GM23338 (cell line): ENCODE measurements at regions not wholly inside any gene's neighbourhood (a gene's known extent, or its start where the extent isn't known, plus 50 kb on each side); places are given as distances from the start of the nearest gene placed in this dataset.

Experiments used
- ATAC-seq: fragments of 200-7000 bp; cut with Tn5 transposase; 3 replicates; pipeline ENCODE4 v1.9.1; 2020
- DNase-seq: peaks from one replicate; pipeline ENCODE4 v3.0.0-alpha.2; 2015; ENCODE audit warnings: low spot score
- H2AFZ ChIP-seq: fragments of 200-600 bp; sonication (generic); 2 replicates; pipeline ENCODE4 v1.8.0; 2016; ENCODE audit warnings: antibody characterized with exemption, mild to moderate bottlenecking, moderate library complexity
- H3F3A ChIP-seq: fragments of 200-600 bp; sonication (generic); replicated peaks from 2 replicates; pipeline ENCODE4 v1.8.0; 2017; ENCODE audit warnings: antibody characterized with exemption, mixed run types, low read depth
- H3K27ac ChIP-seq: fragments of 200-600 bp; sonication (generic); 2 replicates; pipeline ENCODE4 v1.6.1; 2016; ENCODE audit warnings: low read depth
- H3K27me3 ChIP-seq: fragments of 200-600 bp; sonication (generic); 2 replicates; pipeline ENCODE4 v1.8.0; 2016; ENCODE audit warnings: mild to moderate bottlenecking, mixed run types, moderate library complexity; ENCODE audit not compliant: insufficient read depth
- H3K36me3 ChIP-seq: fragments of 200-600 bp; sonication (generic); 2 replicates; pipeline ENCODE4 v1.8.0; 2016; ENCODE audit warnings: mild to moderate bottlenecking; ENCODE audit not compliant: insufficient read depth
- H3K4me1 ChIP-seq: fragments of 200-600 bp; sonication (generic); 2 replicates; pipeline ENCODE4 v1.8.0; 2016; ENCODE audit warnings: mild to moderate bottlenecking, moderate library complexity; ENCODE audit not compliant: insufficient read depth
- H3K4me2 ChIP-seq: fragments of 200-600 bp; sonication (generic); 2 replicates; pipeline ENCODE4 v1.7.1; 2017; ENCODE audit warnings: mixed run types
- H3K4me3 ChIP-seq: fragments of 200-600 bp; sonication (generic); 2 replicates; pipeline ENCODE4 v1.6.1; 2016; ENCODE audit warnings: mixed run types
- H3K79me2 ChIP-seq: fragments of 200-600 bp; sonication (generic); replicated peaks from 2 replicates; pipeline ENCODE4 v1.8.0; 2017; ENCODE audit warnings: mild to moderate bottlenecking; ENCODE audit not compliant: insufficient read depth
- H3K9me2 ChIP-seq: fragments of 200-600 bp; sonication (generic); 2 replicates; pipeline ENCODE4 v1.8.0; 2017; ENCODE audit not compliant: insufficient read depth
- H4K20me1 ChIP-seq: fragments of 200-600 bp; sonication (generic); replicated peaks from 2 replicates; pipeline ENCODE4 v1.8.0; 2017; ENCODE audit warnings: mild to moderate bottlenecking; ENCODE audit not compliant: insufficient read depth
- H3K27ac Mint-ChIP-seq: 2 replicates; pipeline ENCODE4 v1.8.0; 2020; ENCODE audit warnings: inconsistent platforms, mild to moderate bottlenecking, moderate library complexity, mixed read lengths
- H3K27me3 Mint-ChIP-seq: 3 replicates; pipeline ENCODE4 v1.8.0; 2022; ENCODE audit warnings: low read depth, mild to moderate bottlenecking, moderate library complexity, mixed read lengths, inconsistent platforms; ENCODE audit not compliant: insufficient read depth, poor library complexity
- H3K36me3 Mint-ChIP-seq: 3 replicates; pipeline ENCODE4 v1.8.0; 2021; ENCODE audit warnings: low read depth, mild to moderate bottlenecking, inconsistent platforms, moderate library complexity, mixed read lengths
- H3K4me1 Mint-ChIP-seq: 3 replicates; pipeline ENCODE4 v1.8.0; 2020; ENCODE audit warnings: mild to moderate bottlenecking, inconsistent platforms, mixed read lengths
- H3K4me3 Mint-ChIP-seq: 3 replicates; pipeline ENCODE4 v1.8.0; 2021; ENCODE audit warnings: moderate library complexity, mild to moderate bottlenecking, inconsistent platforms, mixed read lengths
- H3K9me3 Mint-ChIP-seq: 3 replicates; pipeline ENCODE4 v1.8.0; 2020; ENCODE audit warnings: moderate library complexity, mild to moderate bottlenecking, inconsistent platforms, mixed read lengths
- CTCF ChIP-seq, 2 experiments: fragments of 200-600 bp in 1 of 2; sonication (generic) in 1 of 2; conservative IDR thresholded peaks; 2 replicates each; pipeline versions ENCODE4 v1.5.1 to v1.6.1; 2016 to 2017; ENCODE audit warnings: antibody characterized with exemption in 2 of 2, low read depth in 2 of 2, mild to moderate bottlenecking in 2 of 2, moderate library complexity in 1 of 2
- EZH2 ChIP-seq: fragments of 200-600 bp; sonication (generic); IDR thresholded peaks from one replicate; pipeline ENCODE4 v1.8.0; 2017; ENCODE audit warnings: antibody characterized with exemption, mild to moderate bottlenecking, low read depth; ENCODE audit not compliant: unreplicated experiment
- EZH2phosphoT487 ChIP-seq: fragments of 200-600 bp; sonication (generic); IDR thresholded peaks from one replicate; pipeline ENCODE4 v1.8.1; 2018; ENCODE audit warnings: antibody characterized with exemption; ENCODE audit not compliant: unreplicated experiment
- JUNB ChIP-seq: IDR thresholded peaks from one replicate; pipeline ENCODE4 v1.6.1; 2016; ENCODE audit warnings: antibody characterized with exemption; ENCODE audit not compliant: unreplicated experiment
- NANOG ChIP-seq: IDR thresholded peaks from 2 replicates; pipeline ENCODE4 v1.6.1; 2016; ENCODE audit warnings: antibody characterized with exemption, borderline replicate concordance
- POLR2AphosphoS5 ChIP-seq: IDR thresholded peaks from 2 replicates; pipeline ENCODE4 v1.6.1; 2016; ENCODE audit warnings: antibody characterized with exemption, low read depth
- STAT1 ChIP-seq: IDR thresholded peaks from one replicate; pipeline ENCODE4 v1.6.1; 2016; ENCODE audit warnings: antibody characterized with exemption; ENCODE audit not compliant: unreplicated experiment
- ZNF114 ChIP-seq: fragments of 250-450 bp; sonication (Bioruptor Pico); IDR thresholded peaks from 2 replicates; pipeline ENCODE4 v1.5.0; 2020; ENCODE audit warnings: mild to moderate bottlenecking, moderate library complexity
- TF ChIP-seq, protein P1 (sequence below): IDR thresholded peaks from 2 replicates; pipeline ENCODE4 v1.6.1; 2016; ENCODE audit warnings: antibody characterized with exemption
- TF ChIP-seq, protein P2 (sequence below): IDR thresholded peaks from one replicate; pipeline ENCODE4 v1.6.1; 2018; ENCODE audit warnings: antibody characterized with exemption; ENCODE audit not compliant: unreplicated experiment

- Histone ChIP-seq H4K20me1 (no peaks in the 10 kb centered on the region), H3K9me2 (no peaks in the 10 kb centered on the region), H3K36me3 (no peaks in the 10 kb centered on the region), H3K4me2 (no peak overlapping the region), H3F3A (no peaks in the 10 kb centered on the region), H3K4me3 (no peak overlapping the region), H3K79me2 (no peaks in the 10 kb centered on the region), H2AFZ (no peak overlapping the region; the same call in 1 of the 2 replicates), H3K27ac (no peak overlapping the region), H3K4me1 (no peaks in the 10 kb centered on the region), H3K27me3 (no peaks in the 10 kb centered on the region)
- Mint-ChIP-seq H3K4me3 (no peak overlapping the region), H3K4me1 (no peaks in the 10 kb centered on the region), H3K9me3 (peaks cover 3% of the 10 kb centered on the region; the same call in 1 of the 3 replicates), H3K27ac (no peak overlapping the region), H3K36me3 (no peaks in the 10 kb centered on the region), H3K27me3 (peaks cover 2% of the 10 kb centered on the region)
- DNase-seq (no peak), ATAC-seq (no peak)
- TF ChIP-seq, protein P1, sequence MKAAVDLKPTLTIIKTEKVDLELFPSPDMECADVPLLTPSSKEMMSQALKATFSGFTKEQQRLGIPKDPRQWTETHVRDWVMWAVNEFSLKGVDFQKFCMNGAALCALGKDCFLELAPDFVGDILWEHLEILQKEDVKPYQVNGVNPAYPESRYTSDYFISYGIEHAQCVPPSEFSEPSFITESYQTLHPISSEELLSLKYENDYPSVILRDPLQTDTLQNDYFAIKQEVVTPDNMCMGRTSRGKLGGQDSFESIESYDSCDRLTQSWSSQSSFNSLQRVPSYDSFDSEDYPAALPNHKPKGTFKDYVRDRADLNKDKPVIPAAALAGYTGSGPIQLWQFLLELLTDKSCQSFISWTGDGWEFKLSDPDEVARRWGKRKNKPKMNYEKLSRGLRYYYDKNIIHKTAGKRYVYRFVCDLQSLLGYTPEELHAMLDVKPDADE, result no peak
- no peak for TF ChIP-seq POLR2AphosphoS5
- no peak for TF ChIP-seq CTCF (conservative IDR thresholded peaks at IDR 0.05; ENCODE audit: low read depth in 2 of 2)
- TF ChIP-seq, protein P2, sequence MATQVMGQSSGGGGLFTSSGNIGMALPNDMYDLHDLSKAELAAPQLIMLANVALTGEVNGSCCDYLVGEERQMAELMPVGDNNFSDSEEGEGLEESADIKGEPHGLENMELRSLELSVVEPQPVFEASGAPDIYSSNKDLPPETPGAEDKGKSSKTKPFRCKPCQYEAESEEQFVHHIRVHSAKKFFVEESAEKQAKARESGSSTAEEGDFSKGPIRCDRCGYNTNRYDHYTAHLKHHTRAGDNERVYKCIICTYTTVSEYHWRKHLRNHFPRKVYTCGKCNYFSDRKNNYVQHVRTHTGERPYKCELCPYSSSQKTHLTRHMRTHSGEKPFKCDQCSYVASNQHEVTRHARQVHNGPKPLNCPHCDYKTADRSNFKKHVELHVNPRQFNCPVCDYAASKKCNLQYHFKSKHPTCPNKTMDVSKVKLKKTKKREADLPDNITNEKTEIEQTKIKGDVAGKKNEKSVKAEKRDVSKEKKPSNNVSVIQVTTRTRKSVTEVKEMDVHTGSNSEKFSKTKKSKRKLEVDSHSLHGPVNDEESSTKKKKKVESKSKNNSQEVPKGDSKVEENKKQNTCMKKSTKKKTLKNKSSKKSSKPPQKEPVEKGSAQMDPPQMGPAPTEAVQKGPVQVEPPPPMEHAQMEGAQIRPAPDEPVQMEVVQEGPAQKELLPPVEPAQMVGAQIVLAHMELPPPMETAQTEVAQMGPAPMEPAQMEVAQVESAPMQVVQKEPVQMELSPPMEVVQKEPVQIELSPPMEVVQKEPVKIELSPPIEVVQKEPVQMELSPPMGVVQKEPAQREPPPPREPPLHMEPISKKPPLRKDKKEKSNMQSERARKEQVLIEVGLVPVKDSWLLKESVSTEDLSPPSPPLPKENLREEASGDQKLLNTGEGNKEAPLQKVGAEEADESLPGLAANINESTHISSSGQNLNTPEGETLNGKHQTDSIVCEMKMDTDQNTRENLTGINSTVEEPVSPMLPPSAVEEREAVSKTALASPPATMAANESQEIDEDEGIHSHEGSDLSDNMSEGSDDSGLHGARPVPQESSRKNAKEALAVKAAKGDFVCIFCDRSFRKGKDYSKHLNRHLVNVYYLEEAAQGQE, result no peak
- no peak for TF ChIP-seq EZH2
- TF ChIP-seq STAT1, result no peak
- no peak for TF ChIP-seq JUNB
- TF ChIP-seq ZNF114 (CRISPR knock-in tag), result no peak
- no peak for TF ChIP-seq NANOG
- no peak for TF ChIP-seq EZH2phosphoT487
Measured at GRCh38 chr20:51137461-51137860, 114.6 kb upstream of the KCNG1 start.
